ENCODE measurements at regions not wholly inside any gene's neighbourhood (a gene's known extent, or its start where the extent isn't known, plus 50 kb on each side); places are given as distances from the start of the nearest gene placed in this dataset.

DNA sequence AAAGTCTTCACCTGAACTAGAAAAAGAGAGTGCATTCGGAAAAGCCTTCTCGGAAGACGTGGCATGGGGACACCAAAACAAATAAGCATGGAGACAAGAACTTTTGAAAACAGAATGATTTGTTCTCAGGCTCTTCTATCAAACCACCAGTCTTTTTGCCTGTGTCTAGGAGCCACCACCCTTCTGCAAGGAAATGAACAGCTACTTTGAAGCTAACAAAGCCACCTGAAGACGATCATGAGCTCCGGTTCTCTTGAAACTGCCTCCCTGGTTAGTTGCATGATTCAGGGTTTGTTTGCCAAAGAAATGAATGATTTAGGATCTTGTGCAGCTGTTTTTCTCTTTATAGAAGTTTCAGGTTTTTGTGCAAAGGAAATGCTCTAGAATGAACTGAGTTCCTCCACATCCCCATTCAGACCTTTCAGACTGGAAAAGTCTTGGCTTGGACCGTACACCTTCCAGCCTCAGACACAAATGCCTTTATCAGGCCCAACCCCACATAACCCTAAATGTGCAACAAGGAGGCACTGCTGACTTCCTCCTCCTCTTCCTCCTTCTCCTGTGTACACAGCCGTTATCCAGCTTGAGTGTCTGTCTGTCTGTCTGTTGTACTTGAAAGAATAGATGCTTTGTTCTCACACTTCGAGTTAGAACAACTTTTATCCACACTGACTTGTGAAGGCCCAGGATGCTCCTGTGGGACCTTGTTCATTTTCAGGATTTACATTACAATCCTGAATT, 334.8 kb upstream of the KLF3 start:
- no peaks in the 10 kb centered on the region for H3K27me3 Mint-ChIP-seq (ENCODE audit: insufficient read depth)
- H3K9me3 Mint-ChIP-seq = peaks cover 12% of the 10 kb centered on the region
- DNase-seq = no peak
- peaks cover 4% of the 10 kb centered on the region for H3K4me1 ChIP-seq (ENCODE audit: control insufficient read depth, insufficient read depth, low read length)
- 83 to 88% methylated on average over 6 to 8 of the region's 8 CpGs for WGBS, 2 experiments (ENCODE audit: insufficient coverage in 1 of 2, insufficient read length in 1 of 2)
- peaks cover 1% of the 10 kb centered on the region for H3K36me3 Mint-ChIP-seq (ENCODE audit: low read depth)
- H3K27ac ChIP-seq (ENCODE audit: low read depth, low read length) = no peak overlapping the region
- H3K4me1 Mint-ChIP-seq = peaks cover 16% of the 10 kb centered on the region
- peaks cover 4% of the 10 kb centered on the region for H3K9me3 ChIP-seq (ENCODE audit: control insufficient read depth, low read length)
- H3K27ac Mint-ChIP-seq = no peak overlapping the region
- no peak overlapping the region for H3K9ac ChIP-seq (ENCODE audit: extremely low read depth, low read length, poor library complexity, severe bottlenecking)
- H3K4me3 ChIP-seq (ENCODE audit: low read length) = no peak overlapping the region
- H3K4me3 Mint-ChIP-seq = no peak overlapping the region
- H3K27me3 ChIP-seq (ENCODE audit: control insufficient read depth, insufficient read depth, low read length, poor library complexity, severe bottlenecking) = no peaks in the 10 kb centered on the region
- no peaks in the 10 kb centered on the region for H3K36me3 ChIP-seq (ENCODE audit: control insufficient read depth, insufficient read depth, low read length)
- TF ChIP-seq, protein P1, sequence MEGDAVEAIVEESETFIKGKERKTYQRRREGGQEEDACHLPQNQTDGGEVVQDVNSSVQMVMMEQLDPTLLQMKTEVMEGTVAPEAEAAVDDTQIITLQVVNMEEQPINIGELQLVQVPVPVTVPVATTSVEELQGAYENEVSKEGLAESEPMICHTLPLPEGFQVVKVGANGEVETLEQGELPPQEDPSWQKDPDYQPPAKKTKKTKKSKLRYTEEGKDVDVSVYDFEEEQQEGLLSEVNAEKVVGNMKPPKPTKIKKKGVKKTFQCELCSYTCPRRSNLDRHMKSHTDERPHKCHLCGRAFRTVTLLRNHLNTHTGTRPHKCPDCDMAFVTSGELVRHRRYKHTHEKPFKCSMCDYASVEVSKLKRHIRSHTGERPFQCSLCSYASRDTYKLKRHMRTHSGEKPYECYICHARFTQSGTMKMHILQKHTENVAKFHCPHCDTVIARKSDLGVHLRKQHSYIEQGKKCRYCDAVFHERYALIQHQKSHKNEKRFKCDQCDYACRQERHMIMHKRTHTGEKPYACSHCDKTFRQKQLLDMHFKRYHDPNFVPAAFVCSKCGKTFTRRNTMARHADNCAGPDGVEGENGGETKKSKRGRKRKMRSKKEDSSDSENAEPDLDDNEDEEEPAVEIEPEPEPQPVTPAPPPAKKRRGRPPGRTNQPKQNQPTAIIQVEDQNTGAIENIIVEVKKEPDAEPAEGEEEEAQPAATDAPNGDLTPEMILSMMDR (conservative IDR thresholded peaks at IDR 0.05) = no peak

DNA sequence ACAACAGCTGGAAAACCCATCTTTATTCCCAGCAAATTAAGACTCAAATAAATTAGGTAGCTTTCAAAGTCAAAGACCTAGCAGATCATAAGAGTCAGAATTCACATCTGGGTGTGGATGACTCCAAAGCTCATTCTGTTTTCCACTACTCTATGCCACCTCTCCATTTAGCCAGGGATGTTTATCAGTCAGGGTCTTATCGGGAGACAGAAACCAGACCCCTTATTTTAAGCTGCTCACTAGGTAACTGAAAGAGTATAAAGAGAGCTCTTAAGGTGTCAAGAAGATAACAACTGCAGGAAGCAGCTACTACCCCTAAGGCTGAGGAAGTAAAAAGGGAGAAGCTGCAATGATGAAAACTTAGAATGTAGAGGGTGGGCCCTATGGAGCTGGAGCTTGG, 333.7 kb upstream of the KLF3 start:
- TF ChIP-seq, protein P1 (conservative IDR thresholded peaks at IDR 0.05) = no peak
- no peaks in the 10 kb centered on the region for H3K27me3 Mint-ChIP-seq (ENCODE audit: insufficient read depth)
- Histone ChIP-seq H3K27me3 (ENCODE audit: control insufficient read depth, insufficient read depth, low read length, poor library complexity, severe bottlenecking) (no peaks in the 10 kb centered on the region), H3K9me3 (ENCODE audit: control insufficient read depth, low read length) (peaks cover 4% of the 10 kb centered on the region), H3K9ac (ENCODE audit: extremely low read depth, low read length, poor library complexity, severe bottlenecking) (no peak overlapping the region), H3K27ac (ENCODE audit: low read depth, low read length) (no peak overlapping the region), H3K4me3 (ENCODE audit: low read length) (no peak overlapping the region), H3K36me3 (ENCODE audit: control insufficient read depth, insufficient read depth, low read length) (no peaks in the 10 kb centered on the region), H3K4me1 (ENCODE audit: control insufficient read depth, insufficient read depth, low read length) (peaks cover 4% of the 10 kb centered on the region)
- peaks cover 7% of the 10 kb centered on the region for H3K9me3 Mint-ChIP-seq
- peaks cover 16% of the 10 kb centered on the region for H3K4me1 Mint-ChIP-seq
- 71% methylated on average over 1 of the region's 1 CpG; no CpG with 5 or more reads in 1 of the 2 experiments for WGBS, 2 experiments (ENCODE audit: insufficient coverage in 1 of 2, insufficient read length in 1 of 2)
- no peak overlapping the region for H3K4me3 Mint-ChIP-seq
- DNase-seq = no peak
- no peak overlapping the region for H3K27ac Mint-ChIP-seq
- H3K36me3 Mint-ChIP-seq (ENCODE audit: low read depth) = peaks cover 1% of the 10 kb centered on the region

DNA sequence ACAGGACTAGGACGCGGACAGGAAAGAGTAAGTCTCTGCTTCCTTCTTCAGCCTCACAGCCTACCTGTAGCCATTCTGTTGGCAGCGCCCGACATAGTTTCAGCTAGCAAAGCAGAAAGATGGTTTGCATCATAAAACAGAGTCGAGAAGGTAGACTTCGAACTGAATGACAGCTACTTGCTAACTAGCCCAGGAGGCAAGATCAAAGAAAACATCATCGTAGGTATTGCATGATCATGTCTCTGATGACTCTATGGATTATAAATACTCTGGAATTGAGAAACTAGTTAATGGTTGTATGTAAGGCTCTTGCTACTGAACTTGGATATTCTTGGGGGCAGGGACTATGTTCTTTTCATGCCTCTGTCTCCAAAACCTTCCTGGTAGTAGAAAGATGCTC, 333.1 kb upstream of the KLF3 start:
- 89 to 96% methylated on average over 7 of the region's 7 CpGs for WGBS, 2 experiments (ENCODE audit: insufficient coverage in 1 of 2, insufficient read length in 1 of 2)
- Histone ChIP-seq H3K27me3 (ENCODE audit: control insufficient read depth, insufficient read depth, low read length, poor library complexity, severe bottlenecking) (no peaks in the 10 kb centered on the region), H3K36me3 (ENCODE audit: control insufficient read depth, insufficient read depth, low read length) (no peaks in the 10 kb centered on the region), H3K27ac (ENCODE audit: low read depth, low read length) (no peak overlapping the region), H3K9me3 (ENCODE audit: control insufficient read depth, low read length) (peaks cover 4% of the 10 kb centered on the region), H3K4me3 (ENCODE audit: low read length) (no peak overlapping the region), H3K9ac (ENCODE audit: extremely low read depth, low read length, poor library complexity, severe bottlenecking) (no peak overlapping the region), H3K4me1 (ENCODE audit: control insufficient read depth, insufficient read depth, low read length) (peaks cover 4% of the 10 kb centered on the region)
- peaks cover 16% of the 10 kb centered on the region for H3K4me1 Mint-ChIP-seq
- H3K9me3 Mint-ChIP-seq = peaks cover 4% of the 10 kb centered on the region
- H3K27me3 Mint-ChIP-seq (ENCODE audit: insufficient read depth) = no peaks in the 10 kb centered on the region
- DNase-seq = no peak
- H3K4me3 Mint-ChIP-seq = no peak overlapping the region
- H3K36me3 Mint-ChIP-seq (ENCODE audit: low read depth) = peaks cover 1% of the 10 kb centered on the region
- no peak overlapping the region for H3K27ac Mint-ChIP-seq
- TF ChIP-seq, protein P1 (conservative IDR thresholded peaks at IDR 0.05) = no peak

All from endodermal cell (in vitro differentiated cells).